GM21367 (cell line): ENCODE measurements at regions not wholly inside any gene's neighbourhood (a gene's known extent, or its start where the extent isn't known, plus 50 kb on each side); places are given as distances from the start of the nearest gene placed in this dataset.
"Not testable (repeated sequence)": the region's sequence is repeated elsewhere in the genome, so short reads cannot be mapped to it uniquely, and the experiment has no call there.

ENCODE experiments used
- ATAC-seq: cut with Tn5 transposase; IDR thresholded peaks from one replicate; pipeline ENCODE4 v1.9.1; 2021; ENCODE audit not compliant: unreplicated experiment

DNA sequence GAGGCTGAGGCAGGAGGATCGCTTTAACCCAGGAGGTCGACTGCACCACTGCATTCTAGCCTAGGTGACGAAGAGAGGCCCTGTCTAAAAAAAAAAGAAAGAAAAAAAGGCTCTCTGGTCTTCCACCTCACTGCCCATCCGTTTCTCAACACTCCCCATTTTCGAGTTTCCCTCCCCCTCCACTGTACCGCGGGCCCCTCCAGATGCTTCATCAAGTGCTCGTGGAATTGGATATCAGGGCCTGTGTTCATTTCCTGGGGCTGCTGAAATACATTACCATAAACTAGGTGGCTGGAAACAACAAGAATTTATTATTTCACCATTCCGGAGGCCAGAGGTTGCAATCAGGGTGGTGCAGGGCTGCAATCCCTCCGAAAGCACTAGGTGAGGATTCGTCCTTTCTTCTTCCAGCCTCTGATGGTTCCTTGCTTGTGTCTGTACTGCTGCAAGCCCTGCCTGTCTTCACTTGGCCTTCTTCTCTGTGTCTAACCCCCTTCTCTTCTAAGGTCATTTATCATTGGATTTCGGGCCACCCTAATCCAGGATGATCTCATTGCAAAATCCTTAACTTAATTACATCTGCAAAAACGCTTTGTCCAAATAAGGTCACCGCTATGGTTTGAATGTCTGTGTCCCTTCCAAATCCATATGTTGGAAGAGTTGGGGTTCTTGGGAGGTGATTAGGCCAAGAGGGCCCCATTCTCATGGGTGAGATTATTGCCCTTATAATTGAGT lies 135.1 kb downstream of the CRLF3 start:
- ATAC-seq: not testable (repeated sequence)

DNA sequence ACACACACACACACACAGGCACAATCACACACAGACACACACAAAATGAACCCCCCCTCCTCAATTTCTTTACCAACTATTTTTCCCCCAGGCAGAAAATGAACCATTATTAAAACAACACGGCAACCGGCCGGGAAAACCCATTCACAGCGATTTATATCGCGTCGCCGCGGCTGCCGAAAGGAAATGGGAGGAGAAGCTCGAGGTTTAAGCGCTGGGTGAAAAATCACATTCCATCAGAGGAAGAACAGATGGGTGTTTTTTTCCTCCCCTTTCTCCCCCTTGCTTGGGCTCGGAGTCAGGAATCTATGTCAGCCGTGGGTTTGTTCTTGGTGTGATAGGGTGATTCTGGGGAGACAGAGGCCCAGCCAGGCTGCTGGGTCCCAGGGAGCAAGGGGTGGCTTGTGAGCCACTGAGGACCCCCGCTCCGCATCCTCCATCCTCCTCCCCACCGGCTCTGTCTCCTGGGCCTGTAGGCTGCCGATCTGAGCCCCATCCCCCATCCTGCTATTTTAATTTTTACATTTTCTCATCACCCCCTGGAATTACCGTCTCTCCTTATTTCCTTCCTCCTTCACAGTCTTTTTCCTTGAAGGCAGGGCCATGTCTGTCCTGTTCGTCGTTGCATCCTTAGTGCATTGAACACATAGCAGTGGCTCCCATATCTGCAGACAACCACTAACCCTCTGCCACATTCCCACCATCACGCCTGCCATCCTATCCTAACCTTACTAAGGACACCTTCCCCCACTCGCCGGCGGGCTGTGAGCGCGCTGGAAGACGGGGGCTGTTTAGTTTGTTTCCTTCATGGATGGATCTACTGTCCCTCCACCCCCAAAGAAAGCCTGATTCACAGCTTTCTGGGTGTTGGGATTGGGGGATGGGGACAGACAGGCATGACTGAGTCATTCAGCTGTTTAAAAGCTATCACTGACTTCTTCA lies 137.7 kb downstream of the CRLF3 start:
- not testable (repeated sequence) for ATAC-seq

DNA sequence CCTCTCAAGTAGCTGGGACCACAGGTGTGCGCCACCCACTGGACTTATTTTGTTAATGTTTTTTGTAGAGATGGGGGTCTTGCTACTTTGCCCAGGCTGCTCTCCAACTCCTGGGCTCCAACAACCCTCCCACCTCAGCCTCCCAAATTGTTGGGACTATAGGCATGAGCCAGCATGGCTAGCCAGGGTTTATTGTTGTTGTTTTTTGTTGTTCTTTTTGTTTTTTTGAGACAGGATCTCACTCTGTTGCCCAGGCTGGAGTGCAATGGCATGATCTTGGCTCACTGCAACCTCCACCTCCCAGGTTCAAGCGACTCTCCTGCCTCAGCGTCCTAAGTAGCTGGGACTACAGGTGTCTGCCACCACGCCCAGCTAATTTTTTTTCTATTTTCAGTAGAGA lies 142.2 kb downstream of the CRLF3 start:
- ATAC-seq: not testable (repeated sequence)

DNA sequence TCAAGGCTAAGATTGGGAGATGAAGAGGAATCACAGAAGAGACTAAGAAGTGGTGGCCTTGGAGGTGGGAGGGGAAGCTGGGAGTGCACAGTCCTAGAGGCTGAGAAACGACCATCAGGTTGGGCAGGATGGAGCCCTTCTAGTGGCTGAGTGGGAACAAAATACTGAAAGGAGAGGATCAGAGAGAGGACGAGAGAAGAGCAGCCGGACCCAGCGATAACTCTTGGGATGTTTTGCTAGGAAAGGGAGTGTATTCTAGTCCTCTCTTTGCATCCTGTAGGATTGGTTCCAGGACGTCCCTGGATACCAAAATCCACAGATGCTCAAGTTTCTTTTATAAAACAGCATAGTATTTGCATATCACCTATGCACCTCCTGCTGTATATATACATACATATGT lies 143.8 kb downstream of the CRLF3 start:
- ATAC-seq: not testable (repeated sequence)

DNA sequence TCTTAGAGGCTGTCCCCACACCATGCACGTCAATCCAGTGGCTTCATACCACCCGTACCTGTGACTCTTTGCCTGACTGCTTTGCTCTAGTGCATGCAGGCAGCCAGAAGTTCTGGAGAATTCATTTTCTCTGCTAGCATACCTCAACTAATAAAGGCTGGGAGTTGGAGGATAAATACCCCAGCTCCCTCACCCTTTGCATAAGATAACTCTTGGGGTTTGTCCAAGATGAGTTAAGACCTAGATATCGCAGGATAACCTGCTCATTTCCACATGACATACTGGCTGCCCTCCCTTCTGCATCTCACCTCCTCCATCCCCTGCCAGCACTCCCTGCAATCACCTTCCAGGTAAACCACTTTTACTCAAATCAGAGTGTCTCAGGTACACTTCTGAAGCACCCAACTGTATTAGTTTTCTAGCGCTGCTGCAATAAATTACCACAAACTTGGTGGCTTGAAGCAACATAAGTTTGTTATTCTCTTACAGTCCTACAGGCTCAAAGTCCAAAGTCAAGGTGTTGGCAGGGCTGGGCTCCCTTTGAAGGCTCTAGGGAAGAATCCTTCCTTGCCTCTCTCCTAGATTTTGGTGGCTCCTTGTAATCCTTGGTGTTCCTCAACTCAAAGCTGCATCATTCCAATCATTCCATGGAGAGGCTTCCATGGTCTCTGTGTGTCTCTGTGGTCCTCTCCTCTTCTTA lies 146.8 kb downstream of the CRLF3 start:
- ATAC-seq: no peak

DNA sequence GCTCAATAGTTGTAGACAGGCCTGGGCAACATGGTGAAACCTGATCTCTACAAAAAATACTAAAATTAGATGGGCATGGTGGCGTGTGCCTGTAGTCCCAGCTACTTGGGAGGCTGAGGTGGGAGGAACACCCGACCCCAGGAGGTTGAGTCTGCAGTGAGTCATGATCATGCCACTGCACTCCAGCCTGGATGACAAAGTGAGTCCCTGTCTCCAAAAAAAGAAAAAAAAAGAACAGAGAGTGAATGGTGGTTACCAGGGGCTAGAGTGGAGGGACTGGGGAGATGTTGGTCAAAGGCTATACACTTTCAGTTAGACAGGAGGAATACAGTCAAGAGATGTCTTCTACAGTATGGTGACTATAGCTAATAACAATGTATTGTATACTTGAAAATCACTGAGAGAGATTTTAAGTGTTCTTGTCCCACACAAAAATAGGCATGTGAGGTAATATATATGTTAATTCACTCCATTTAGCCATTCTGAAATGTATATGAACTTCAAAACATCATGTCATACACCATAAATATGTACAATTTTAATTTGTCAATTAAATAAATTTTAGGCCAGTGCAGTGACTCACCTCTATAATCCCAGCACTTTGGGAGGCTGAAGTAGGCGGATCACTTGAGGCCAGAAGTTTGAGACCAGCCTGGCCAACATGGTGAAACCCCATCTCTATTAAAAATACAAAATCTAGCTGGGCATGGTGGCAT lies 148.6 kb downstream of the CRLF3 start:
- not testable (repeated sequence) for ATAC-seq

DNA sequence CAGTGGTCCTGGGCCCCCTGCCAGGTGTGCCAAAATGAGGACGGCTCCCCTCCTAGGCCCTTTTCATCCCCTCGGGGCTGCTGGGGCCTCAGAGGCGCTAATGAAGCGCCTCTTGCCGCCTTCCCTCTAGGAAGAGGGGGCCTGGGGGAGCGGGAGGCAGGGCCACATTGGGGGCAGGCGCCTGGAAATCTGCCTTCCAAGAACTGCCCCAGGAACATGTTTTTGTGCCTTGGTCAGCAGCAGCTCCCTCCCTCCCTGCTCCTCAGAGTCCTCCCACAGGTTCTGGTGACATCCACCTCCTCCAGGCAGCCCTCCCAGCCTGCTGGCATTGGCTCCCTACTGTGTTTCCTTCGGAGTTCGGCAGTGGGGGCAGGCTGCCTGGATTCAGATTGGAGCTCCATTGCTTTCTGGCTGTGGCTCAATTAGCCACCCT lies 155.3 kb downstream of the CRLF3 start:
- ATAC-seq: not testable (repeated sequence)

DNA sequence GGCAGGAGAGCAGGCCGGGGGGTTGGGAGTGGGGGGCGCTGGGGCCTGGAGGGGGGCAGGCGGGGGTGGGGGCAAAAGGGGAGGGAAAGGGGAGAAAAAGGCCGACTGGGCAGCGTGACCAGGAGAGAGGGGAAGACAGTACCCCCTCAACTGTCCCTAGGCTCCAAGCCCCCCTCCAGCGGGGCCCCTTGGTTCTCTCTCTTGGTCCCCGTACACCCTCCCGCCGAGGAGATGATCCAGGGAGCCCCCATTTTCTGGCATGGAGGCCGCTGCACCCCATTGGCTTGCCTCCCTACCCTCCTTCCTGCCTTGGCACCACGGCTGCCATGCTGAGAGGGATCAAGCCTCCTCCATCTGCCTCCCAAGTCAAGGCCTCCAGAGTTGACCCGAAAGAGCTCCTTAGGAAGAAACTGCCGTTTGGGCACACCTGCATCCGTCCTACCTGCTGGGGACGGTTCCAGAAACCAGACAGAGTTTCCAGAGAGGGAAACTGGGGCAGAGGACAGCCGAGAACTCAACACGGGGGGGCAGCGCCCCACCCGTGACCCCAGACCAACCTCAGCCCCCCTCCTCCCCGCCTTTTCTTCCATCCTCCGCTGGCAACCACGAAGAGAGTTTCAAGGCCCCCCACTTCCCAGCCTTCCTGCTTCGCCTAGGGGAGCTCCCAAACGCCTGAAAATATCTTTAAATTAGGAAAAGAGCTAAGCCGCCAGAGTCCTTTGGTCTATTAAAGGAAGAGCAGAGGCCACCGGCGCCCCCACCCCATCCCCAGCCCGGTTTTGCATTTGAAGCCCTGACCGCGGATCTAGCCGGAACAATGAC lies 155.9 kb downstream of the CRLF3 start:
- not testable (repeated sequence) for ATAC-seq

DNA sequence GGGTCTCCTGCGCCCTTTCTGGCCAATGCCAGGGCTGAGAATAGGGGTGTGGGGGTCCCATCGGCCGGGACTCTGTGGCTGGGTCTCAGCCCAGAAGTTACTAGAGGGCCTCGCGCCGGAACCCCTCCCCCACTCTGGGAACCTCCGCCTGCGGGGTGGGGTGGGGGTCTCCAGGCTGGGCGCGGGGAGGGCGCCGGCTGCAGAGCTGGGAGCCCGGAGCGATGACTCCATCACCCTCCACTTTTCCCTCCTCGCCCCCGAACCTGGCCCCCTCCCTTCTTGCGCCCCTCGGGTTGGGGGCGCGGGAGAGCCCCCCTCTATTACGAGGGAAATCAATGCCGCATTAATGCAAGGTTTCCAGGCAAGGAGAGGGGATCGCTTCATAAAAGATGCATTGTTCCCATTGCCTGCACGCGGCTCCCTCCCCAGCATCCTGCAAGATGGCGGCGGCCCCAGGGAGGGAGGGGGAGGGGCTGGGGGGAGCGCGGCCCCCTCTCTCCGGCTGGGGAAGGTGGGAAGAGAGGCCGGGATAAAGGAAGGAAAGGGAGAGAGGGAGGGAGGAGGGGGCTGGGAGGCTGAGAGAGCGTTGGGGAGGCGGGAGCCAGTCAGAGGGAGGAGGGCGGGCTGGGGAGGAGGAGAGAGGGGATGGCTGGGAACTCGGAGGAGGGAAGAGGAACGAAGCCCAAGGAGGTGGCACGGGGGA lies 156.7 kb downstream of the CRLF3 start:
- ATAC-seq: not testable (repeated sequence)

DNA sequence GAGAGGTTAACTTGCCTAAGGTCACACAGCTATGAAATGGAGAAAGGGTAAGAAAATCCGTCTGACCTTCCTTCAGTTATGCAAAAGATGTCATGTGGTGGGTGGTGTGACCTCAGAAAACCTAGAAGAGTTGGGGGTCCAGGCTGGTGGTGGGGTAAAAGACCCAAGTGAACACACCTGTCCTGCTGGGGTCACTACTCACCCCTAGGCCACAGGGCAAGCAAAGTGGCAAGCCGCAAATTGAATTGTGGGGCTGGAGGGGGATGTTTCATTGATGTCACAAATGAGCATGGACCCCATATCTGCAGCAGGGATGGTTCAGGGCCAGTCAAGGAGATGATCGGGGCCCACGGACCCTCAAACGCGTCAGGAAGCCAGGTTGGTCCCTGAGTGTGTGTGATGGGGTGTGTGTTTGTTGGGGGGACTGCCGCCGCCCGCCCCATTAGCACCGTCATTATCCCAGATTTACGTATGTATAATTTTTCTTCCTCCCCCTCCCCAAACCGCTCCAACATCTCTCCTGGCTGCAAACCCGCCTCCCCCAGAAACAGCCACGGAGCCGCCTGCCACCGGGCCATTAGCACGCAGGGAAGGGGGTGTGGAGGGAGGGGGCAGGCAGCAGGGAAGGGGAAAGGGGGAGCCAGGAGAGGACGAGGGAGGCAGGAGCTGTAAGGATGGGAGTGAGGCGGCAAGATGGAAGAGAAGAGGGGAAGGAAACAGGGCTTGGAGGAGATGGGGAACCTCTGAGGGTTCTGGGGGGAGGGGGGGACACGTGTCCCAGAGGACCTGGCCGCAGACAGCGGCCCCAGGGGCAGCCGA lies 157.4 kb downstream of the CRLF3 start:
- not testable (repeated sequence) for ATAC-seq

DNA sequence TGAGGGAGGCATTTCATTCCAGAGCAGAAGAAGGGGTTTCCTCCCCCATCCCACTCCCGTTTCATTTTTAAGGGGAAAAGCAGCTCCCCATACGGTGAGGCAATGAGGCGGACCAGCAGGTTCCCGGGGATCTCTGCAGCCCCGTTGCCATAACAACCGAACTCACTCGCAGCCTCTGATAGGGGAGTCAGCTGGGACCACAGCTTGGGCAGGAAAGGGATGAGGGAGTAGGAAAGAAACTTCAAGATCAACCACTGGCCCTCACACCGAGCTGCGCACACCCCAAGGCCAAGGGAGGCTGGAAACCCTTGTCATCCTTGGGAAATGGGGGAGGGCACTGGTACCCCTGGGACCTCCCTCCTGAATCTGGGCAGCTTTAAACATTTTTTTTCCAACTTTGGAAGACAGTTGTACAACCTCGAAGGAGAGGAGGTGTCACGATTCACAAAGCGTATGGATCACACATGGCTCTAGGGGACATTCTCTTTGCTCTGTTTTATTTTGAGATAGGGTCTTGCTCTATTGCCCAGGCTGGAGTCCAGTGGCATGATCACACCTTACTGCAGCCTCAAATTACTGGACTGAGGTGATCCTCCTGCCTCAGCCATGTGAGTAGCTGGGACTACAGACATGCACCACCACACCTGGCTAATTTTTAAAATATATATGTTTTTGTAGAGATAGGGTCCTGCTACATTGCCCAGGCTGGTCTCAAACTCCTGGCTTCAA lies 160.6 kb downstream of the CRLF3 start:
- not testable (repeated sequence) for ATAC-seq

DNA sequence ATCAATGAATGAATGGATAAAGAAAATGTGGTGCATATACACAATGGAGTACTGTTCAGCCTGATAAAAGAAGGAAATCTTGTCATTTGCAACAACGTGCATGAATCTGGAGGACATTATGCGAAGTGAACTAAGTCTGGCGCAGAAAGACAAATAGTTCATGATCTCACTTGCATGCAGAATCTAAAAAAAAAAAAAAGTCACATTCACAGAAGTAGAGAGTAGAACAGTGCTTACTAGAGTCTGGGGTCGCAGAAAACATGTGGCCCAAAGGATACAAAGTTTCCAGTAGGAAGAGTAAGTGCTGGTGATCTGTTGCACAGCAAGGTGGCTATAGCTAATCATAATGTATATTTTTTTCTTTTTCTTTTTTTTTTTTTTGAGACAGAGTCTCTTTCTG lies 167.3 kb downstream of the CRLF3 start:
- ATAC-seq: not testable (repeated sequence)

DNA sequence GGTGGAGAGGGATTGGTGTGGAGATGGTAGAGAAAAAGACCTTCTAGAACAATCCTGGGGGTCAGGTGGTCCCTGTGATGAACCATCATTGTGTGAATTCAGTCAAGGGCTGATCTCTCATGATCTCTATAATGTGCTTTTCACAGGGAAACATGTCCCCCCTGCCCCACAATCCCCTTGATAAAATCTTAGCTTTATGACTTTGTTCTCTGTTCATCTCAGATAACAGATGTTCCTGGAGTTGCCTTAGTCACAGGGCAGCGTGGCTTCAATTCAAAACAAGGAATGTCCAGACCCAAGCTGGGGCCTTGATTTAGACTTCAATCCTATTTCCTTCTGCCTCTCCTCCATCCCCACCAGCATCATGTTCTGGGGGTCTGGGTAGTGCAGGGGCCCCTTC lies 171.5 kb downstream of the CRLF3 start:
- not testable (repeated sequence) for ATAC-seq

DNA sequence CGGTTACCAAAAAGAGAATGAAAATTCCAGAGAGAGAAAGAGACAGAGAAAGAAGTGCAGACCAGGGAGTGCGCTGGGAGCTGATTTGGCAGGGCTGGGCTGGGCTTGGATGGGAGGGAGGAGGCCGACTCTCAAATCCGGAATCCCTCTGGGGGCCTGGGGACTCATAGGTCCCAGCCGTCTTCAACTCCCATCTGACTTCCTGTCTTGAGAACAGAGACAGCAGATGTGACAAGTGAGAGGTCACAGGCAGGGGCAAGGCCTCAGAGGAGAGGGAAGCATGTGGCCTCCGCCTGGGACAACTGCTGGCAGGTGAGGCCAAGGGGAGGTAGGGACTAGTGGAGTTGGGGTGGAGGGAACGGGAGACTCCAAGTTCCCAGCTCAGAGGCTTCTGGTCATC lies 172.9 kb downstream of the GOSR1 start:
- ATAC-seq: not testable (repeated sequence)

DNA sequence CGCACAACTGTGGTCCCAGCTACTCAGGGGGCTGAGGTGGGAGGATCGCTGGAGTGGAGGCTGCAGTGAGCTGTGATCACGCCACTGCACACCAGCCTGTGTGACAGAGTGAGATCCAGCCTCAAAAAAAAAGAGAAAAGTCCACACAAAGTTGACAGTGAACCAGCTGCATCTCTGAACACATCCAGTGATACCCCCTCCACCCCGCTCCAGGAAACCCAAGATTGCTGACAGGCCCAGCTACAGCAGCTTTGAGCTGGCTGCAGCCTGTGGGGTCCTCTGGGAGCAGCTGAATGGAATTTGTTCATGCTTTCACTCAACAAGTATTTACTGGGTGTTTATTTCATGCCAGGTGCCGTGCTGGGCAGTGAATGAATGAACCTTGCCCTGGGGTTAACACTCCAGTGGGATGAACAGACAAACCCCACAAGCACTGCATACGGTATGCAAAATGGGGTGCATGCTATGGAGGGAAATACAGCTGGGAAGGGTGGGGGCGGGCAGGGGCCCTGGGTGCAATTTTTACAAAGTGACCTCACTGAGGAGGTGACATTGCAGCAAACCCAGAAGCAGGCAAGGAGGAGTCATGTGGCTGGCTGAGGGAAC lies 170.9 kb downstream of the GOSR1 start:
- ATAC-seq: not testable (repeated sequence)

DNA sequence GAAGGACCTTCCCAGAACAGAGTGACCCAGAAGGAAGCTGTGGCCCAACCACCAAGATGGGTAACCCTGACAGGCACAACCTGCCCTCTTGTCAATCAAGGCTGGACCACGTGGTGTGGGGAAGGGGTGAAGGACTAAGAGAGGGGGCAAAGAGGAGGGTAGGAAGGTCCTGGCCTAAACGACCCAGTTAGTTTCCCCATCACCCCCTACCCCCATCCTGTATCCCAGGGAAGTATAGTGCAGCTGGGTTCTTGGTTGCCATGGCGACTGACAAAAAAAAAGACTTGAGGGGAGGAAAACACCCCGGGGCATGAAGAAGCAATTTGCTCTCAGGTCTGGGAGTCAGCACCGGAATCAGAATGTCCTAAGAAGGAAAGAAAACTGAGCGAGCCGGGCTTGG lies 168.7 kb downstream of the GOSR1 start:
- not testable (repeated sequence) for ATAC-seq

DNA sequence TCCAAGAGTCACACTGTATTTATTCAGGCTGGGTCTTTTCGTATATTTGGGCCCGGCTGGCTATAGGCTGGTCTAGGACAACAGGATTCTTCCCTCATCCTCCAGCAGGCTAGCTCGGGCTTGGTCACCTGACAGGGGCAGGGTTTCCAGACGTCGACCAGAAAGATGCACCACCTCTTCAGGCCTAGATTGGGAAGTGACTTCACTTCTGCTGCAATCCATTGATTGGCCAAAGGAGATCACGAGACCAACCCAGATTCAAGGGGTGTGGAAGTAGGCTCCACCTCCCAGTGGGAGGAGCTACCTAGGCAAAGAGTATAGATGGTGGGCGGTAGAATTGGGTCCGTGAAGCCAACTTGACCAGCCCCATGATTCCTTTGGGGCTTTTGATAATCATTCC lies 167.5 kb downstream of the GOSR1 start:
- not testable (repeated sequence) for ATAC-seq
